HL-60 (cell line): ENCODE measurements at regions not wholly inside any gene's neighbourhood (a gene's known extent, or its start where the extent isn't known, plus 50 kb on each side); places are given as distances from the start of the nearest gene placed in this dataset.

Experiments
- GABPA ChIP-seq: IDR thresholded peaks from 2 replicates; pipeline ENCODE4 v1.6.1; 2012; ENCODE audit warnings: low read depth
- POLR2AphosphoS5 ChIP-seq: IDR thresholded peaks from 2 replicates; pipeline ENCODE4 v1.6.1; 2012; ENCODE audit warnings: low read depth
- SPI1 ChIP-seq: IDR thresholded peaks from 2 replicates; pipeline ENCODE4 v1.6.1; 2012; ENCODE audit warnings: low read depth, mild to moderate bottlenecking, borderline replicate concordance
- TF ChIP-seq, protein P1 (sequence below): IDR thresholded peaks from one replicate; pipeline ENCODE4 v1.5.1; 2011; ENCODE audit warnings: low read length, control low read depth, inconsistent platforms; ENCODE audit not compliant: insufficient read depth

DNA sequence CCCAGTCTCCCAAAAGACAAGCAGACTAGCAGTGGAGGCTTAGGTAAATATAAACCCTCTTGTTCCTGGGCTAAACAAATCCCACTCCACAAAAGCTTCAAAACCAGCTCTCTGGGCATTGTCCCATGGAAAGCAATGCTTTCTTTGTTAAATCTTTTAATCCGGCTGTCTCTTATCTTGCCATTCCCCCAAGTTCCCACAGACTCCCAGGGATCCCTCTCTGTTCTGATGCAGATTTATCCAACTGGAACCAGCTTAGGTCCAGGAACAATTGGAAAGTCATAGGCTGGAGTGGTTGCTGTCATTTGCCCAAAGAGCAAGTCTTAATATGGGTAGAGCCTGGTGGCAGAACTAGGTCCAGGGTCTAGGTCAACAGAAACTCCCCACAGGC, 110.1 kb upstream of the ATP1A1 start:
- TF ChIP-seq, protein P1, sequence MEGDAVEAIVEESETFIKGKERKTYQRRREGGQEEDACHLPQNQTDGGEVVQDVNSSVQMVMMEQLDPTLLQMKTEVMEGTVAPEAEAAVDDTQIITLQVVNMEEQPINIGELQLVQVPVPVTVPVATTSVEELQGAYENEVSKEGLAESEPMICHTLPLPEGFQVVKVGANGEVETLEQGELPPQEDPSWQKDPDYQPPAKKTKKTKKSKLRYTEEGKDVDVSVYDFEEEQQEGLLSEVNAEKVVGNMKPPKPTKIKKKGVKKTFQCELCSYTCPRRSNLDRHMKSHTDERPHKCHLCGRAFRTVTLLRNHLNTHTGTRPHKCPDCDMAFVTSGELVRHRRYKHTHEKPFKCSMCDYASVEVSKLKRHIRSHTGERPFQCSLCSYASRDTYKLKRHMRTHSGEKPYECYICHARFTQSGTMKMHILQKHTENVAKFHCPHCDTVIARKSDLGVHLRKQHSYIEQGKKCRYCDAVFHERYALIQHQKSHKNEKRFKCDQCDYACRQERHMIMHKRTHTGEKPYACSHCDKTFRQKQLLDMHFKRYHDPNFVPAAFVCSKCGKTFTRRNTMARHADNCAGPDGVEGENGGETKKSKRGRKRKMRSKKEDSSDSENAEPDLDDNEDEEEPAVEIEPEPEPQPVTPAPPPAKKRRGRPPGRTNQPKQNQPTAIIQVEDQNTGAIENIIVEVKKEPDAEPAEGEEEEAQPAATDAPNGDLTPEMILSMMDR = no peak
- TF ChIP-seq POLR2AphosphoS5 (no peak), GABPA (no peak), SPI1 (no peak)
